ENCODE measurements at regions not wholly inside any gene's neighbourhood (a gene's known extent, or its start where the extent isn't known, plus 50 kb on each side); places are given as distances from the start of the nearest gene placed in this dataset.
"Not testable (repeated sequence)": the region's sequence is repeated elsewhere in the genome, so short reads cannot be mapped to it uniquely, and the experiment has no call there.

DNA sequence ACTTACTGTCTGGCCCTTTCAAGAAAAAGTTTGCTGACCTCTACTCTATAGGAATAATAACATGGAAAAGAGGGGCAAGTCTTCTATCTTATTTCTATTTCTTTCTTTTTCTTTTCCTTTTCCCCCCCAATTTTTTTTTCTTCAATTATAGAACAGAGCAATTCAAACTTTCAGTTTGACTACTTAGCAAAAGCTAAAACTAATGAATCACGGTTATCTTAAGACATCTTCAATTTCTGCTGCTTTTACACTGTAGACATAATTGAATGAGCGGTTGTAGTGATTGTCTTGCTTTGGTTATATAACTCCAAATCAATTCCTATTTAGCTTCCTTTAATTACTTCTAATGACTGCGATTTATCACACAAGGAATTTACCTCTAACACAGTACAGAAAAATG is 74.3 kb upstream of the P2RY1 start:
- peaks cover 4 to 14% (median 6%) of the 10 kb centered on the region in 3 donors for H3K9me3 Mint-ChIP-seq

DNA sequence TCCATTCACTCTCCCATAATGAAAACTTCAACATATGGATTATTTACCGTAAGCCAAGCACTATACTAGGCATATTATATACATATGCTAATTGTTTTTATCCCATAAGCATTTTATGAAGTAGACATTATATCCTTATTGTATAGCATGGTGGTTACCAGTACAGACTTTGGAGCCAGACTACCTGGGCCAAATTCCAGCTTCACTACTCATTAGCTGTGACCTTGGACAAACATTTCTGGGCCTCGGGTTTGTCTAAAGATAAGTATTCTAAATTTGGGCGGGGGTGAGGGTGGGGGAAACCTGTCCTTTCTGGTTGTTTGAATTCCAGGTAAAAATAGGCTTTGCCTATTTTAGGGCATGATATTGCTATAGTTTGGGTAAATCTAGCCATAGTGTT is 66.5 kb upstream of the P2RY1 start:
- Mint-ChIP-seq H3K4me3 (no peak overlapping the region), H3K9me3 (peaks cover 5 to 18% (median 6%) of the 10 kb centered on the region in 3 donors), H3K36me3 (peaks cover 2% of the 10 kb centered on the region), H3K4me1 (no peaks in the 10 kb centered on the region), H3K27me3 (peaks cover under 1% of the 10 kb centered on the region), H3K27ac (no peak overlapping the region)

More for the DNA sequence above, 74.3 kb upstream of the P2RY1 start:
- Mint-ChIP-seq H3K27me3 (peaks cover 3% of the 10 kb centered on the region), H3K4me1 (no peaks in the 10 kb centered on the region), H3K36me3 (peaks cover 2% of the 10 kb centered on the region), H3K27ac (no peak overlapping the region), H3K4me3 (no peak overlapping the region)

GRCh38 chr3:152769523-152769922 is 65.4 kb upstream of the P2RY1 start:
- H3K4me1 Mint-ChIP-seq, result peaks cover 0 to 3% (median 0%) of the 10 kb centered on the region in 3 donors

DNA sequence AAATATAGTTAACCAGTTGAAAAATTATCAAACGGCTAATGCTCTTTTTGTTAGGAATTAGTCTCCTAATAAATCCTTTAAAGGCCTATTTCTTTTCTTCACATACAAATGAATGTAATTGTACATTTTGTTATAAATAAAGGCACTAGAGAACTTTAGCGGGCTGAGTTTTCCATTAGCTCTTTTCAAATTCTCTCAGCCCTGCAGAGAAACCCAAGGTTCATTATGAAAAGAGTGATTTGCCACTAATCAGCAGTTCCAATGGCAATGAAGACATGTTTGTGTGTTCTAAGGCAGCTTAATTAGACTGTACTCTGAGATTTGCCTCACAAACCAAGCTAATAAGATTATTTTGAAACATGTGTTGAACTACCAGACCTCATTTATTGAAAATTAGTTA is 64.6 kb upstream of the P2RY1 start:
- Mint-ChIP-seq H3K27me3 (peaks cover 3% of the 10 kb centered on the region), H3K4me1 (peaks cover 0 to 3% (median 0%) of the 10 kb centered on the region in 3 donors), H3K36me3 (peaks cover 2% of the 10 kb centered on the region), H3K9me3 (peaks cover 0 to 7% (median 4%) of the 10 kb centered on the region in 3 donors), H3K4me3 (no peak overlapping the region), H3K27ac (no peak overlapping the region)

More at GRCh38 chr3:152769523-152769922, 65.4 kb upstream of the P2RY1 start:
- H3K27me3 Mint-ChIP-seq, result peaks cover 3% of the 10 kb centered on the region
- peaks cover 6 to 13% (median 8%) of the 10 kb centered on the region in 3 donors for H3K9me3 Mint-ChIP-seq
- no peak overlapping the region for H3K27ac Mint-ChIP-seq
- no peak overlapping the region for H3K4me3 Mint-ChIP-seq
- peaks cover 2% of the 10 kb centered on the region for H3K36me3 Mint-ChIP-seq

DNA sequence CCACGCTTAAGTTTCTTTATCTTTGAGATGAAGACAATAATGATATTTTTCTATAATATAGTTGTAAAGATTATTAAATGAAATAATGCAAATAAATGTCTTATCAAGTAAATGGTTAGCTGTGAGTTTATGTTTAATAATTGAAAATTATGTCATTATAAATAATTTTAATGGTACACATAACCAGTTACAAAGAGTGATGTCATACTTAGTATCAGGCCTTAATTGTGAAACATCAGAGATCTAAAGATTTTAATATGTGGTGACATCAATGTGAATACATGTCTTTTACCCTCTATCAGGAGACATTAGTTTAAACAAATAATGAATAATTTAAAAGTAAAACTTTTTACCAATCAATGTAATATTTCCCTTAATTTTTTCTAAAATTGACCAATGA is 63.8 kb upstream of the P2RY1 start:
- H3K9me3 Mint-ChIP-seq, result peaks cover 0 to 4% (median 3%) of the 10 kb centered on the region in 3 donors
- no peak overlapping the region for H3K27ac Mint-ChIP-seq
- peaks cover 3% of the 10 kb centered on the region for H3K27me3 Mint-ChIP-seq
- peaks cover 0 to 3% (median 0%) of the 10 kb centered on the region in 3 donors for H3K4me1 Mint-ChIP-seq
- no peak overlapping the region for H3K4me3 Mint-ChIP-seq
- no peaks in the 10 kb centered on the region for H3K36me3 Mint-ChIP-seq

GRCh38 chr3:152772674-152773225 is 62.2 kb upstream of the P2RY1 start:
- H3K9me3 Mint-ChIP-seq, result peaks cover 0 to 4% (median 3%) of the 10 kb centered on the region in 3 donors
- no peak overlapping the region for H3K27ac Mint-ChIP-seq
- peaks cover 3% of the 10 kb centered on the region for H3K27me3 Mint-ChIP-seq
- peaks cover 0 to 3% (median 0%) of the 10 kb centered on the region in 3 donors for H3K4me1 Mint-ChIP-seq
- no peak overlapping the region for H3K4me3 Mint-ChIP-seq
- no peaks in the 10 kb centered on the region for H3K36me3 Mint-ChIP-seq

DNA sequence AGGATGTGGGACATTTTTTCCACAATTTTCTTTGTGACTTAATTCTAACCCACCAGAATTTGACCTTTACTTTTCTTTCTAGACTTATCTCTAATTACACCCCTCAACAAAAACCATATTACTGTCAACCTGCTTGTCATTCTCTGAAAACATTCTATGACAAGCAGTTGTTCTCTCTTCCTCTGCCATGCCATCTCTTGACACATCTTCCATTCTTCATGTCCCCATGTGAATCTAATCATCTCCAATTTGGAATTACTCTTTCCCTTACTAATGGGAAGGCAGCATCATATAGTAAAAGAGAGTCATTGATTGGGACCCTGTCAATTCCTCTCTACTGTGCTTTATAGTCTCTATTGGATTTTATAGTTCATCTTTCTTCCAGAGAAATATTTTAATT is 61.3 kb upstream of the P2RY1 start:
- Mint-ChIP-seq H3K4me3 (no peak overlapping the region), H3K27ac (no peak overlapping the region), H3K4me1 (peaks cover 0 to 3% (median 0%) of the 10 kb centered on the region in 3 donors), H3K36me3 (no peaks in the 10 kb centered on the region), H3K27me3 (peaks cover 3% of the 10 kb centered on the region), H3K9me3 (peaks cover 0 to 4% (median 0%) of the 10 kb centered on the region in 3 donors)

DNA sequence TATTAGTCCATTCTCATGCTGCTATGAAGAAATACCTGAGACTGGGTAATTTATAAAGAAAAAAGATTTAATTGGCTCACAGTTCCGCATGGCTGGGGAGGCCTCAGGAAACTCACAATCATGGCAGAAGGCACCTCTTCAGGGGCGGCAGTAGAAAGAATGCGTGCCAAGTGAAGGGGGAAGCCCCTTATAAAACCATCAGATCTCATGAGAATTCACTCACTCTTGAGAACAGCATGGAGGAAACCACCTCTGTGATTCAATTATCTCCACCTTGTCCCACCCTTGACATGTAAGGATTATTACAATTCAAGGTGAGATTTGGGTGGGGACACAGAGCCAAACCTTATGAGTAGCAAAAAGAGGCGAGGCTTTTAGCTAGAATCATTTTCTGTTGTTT is 60.7 kb upstream of the P2RY1 start:
- not testable (repeated sequence) for H3K36me3 Mint-ChIP-seq, H3K4me3 Mint-ChIP-seq, H3K27ac Mint-ChIP-seq, H3K4me1 Mint-ChIP-seq, H3K27me3 Mint-ChIP-seq, H3K9me3 Mint-ChIP-seq

GRCh38 chr3:152778022-152778421 is 56.9 kb upstream of the P2RY1 start:
- Mint-ChIP-seq H3K4me3 (no peak overlapping the region), H3K27me3 (peaks cover 6% of the 10 kb centered on the region), H3K36me3 (no peaks in the 10 kb centered on the region), H3K4me1 (peaks cover 0 to 3% (median 0%) of the 10 kb centered on the region in 3 donors), H3K9me3 (peaks cover 0 to 4% (median 0%) of the 10 kb centered on the region in 3 donors), H3K27ac (no peak overlapping the region)

DNA sequence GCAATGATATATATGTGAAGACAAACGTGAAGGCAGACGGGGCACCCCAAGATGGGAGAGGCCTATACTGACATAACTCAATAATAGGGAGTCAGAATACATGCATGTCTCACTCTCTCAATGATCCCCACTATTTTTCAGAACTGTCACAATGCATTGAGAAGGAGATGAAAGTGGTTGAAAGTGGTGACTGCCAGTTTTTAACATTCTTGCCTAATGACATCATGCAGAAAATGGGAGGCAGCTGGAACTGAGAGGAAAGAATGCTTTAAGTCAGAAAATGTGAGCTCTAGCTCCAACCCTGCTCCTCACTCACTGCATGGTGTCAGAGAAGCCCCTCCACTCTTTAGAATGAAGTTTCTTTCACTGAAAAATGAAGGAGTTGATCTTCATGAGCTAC is 55.3 kb upstream of the P2RY1 start:
- H3K27ac Mint-ChIP-seq, result no peak overlapping the region
- no peak overlapping the region for H3K4me3 Mint-ChIP-seq
- no peaks in the 10 kb centered on the region for H3K36me3 Mint-ChIP-seq
- no peaks in the 10 kb centered on the region for H3K4me1 Mint-ChIP-seq
- H3K9me3 Mint-ChIP-seq, result no peaks in the 10 kb centered on the region
- peaks cover 4% of the 10 kb centered on the region for H3K27me3 Mint-ChIP-seq

- H3K36me3 Mint-ChIP-seq, result no peaks in the 10 kb centered on the region
- no peak overlapping the region for H3K27ac Mint-ChIP-seq
- H3K27me3 Mint-ChIP-seq, result peaks cover 4% of the 10 kb centered on the region
- no peaks in the 10 kb centered on the region for H3K4me1 Mint-ChIP-seq
- no peak overlapping the region for H3K4me3 Mint-ChIP-seq
- H3K9me3 Mint-ChIP-seq, result no peaks in the 10 kb centered on the region
These were observed 54.4 kb upstream of the P2RY1 start for GRCh38 chr3:152780553-152780952.

GRCh38 chr3:152785051-152785450 is 49.9 kb upstream of the P2RY1 start:
- H3K4me1 Mint-ChIP-seq, result no peaks in the 10 kb centered on the region
- no peak overlapping the region for H3K4me3 Mint-ChIP-seq
- H3K27me3 Mint-ChIP-seq, result peaks cover 4% of the 10 kb centered on the region
- peaks cover 2% of the 10 kb centered on the region for H3K36me3 Mint-ChIP-seq
- peaks cover 0 to 2% (median 0%) of the 10 kb centered on the region in 3 donors for H3K9me3 Mint-ChIP-seq
- H3K27ac Mint-ChIP-seq, result no peak overlapping the region
